ENCODE measurements at regions not wholly inside any gene's neighbourhood (a gene's known extent, or its start where the extent isn't known, plus 50 kb on each side); places are given as distances from the start of the nearest gene placed in this dataset.

GRCh38 chr5:82387001-82387818, 109.1 kb upstream of the RPS23 start (continued):
- TF ChIP-seq HNF1A (IDR thresholded peaks at IDR 0.05; ENCODE audit: low read depth), result peak; percentile 83
- TF ChIP-seq HNF1A (CRISPR knock-in tag; IDR thresholded peaks at IDR 0.05; ENCODE audit: borderline replicate concordance), result peak; percentile 93
- peak; percentile 88 for TF ChIP-seq ASH2L (IDR thresholded peaks at IDR 0.05; ENCODE audit: insufficient read length, low read depth, low read length)
- no peak for TF ChIP-seq ZFAT (CRISPR knock-in tag; conservative IDR thresholded peaks at IDR 0.05)
- peak; percentile 80; the same call in 1 of the 2 replicates for TF ChIP-seq HOMEZ (CRISPR knock-in tag; IDR thresholded peaks at IDR 0.05; ENCODE audit: low read depth)
- no peak for TF ChIP-seq TCF12 (IDR thresholded peaks at IDR 0.05)
- TF ChIP-seq TCF12 (CRISPR knock-in tag; IDR thresholded peaks at IDR 0.05), result peak; percentile 98
- TF ChIP-seq ZNF24 (IDR thresholded peaks at IDR 0.05), result 0 out of 2 replicates have a peak, but pooled peaks have one; percentile 11
- peak; percentile 82 for TF ChIP-seq TARDBP (CRISPR knock-in tag; IDR thresholded peaks at IDR 0.05)
- peak; percentile 40; the same call in 1 of the 2 replicates for TF ChIP-seq ZNF878 (CRISPR knock-in tag; IDR thresholded peaks at IDR 0.05)
- TF ChIP-seq ISL2 (CRISPR knock-in tag; IDR thresholded peaks at IDR 0.05), result peak; percentile 100
- TF ChIP-seq ZMAT3 (CRISPR knock-in tag; conservative IDR thresholded peaks at IDR 0.05), result 0 out of 2 replicates have a peak, but pooled peaks have one; percentile 36
- TF ChIP-seq SSRP1 (CRISPR knock-in tag; IDR thresholded peaks at IDR 0.05), result peak; percentile 82; the same call in 1 of the 2 replicates
- TF ChIP-seq PAXIP1 (CRISPR knock-in tag; conservative IDR thresholded peaks at IDR 0.05), result peak; percentile 91
- TF ChIP-seq ZSCAN9 (CRISPR knock-in tag; IDR thresholded peaks at IDR 0.05; ENCODE audit: borderline replicate concordance), result peak; percentile 71
- no peak for TF ChIP-seq SYNCRIP (IDR thresholded peaks at IDR 0.05; ENCODE audit: insufficient read depth, low read depth, low read length)
- TF ChIP-seq PITX1 (CRISPR knock-in tag; IDR thresholded peaks at IDR 0.05), result peak; percentile 99
- 0 out of 2 replicates have a peak, but pooled peaks have one; percentile 24 for TF ChIP-seq ZBTB21 (CRISPR knock-in tag; IDR thresholded peaks at IDR 0.05)
- TF ChIP-seq SALL1 (CRISPR knock-in tag; IDR thresholded peaks at IDR 0.05), result peak; percentile 87
- peak; percentile 91 for TF ChIP-seq FOXO1 (CRISPR knock-in tag; IDR thresholded peaks at IDR 0.05)
- peak; percentile 57; the same call in 1 of the 2 replicates for TF ChIP-seq TOE1 (CRISPR knock-in tag; IDR thresholded peaks at IDR 0.05)
- peak; percentile 65; the same call in 1 of the 2 replicates for TF ChIP-seq MED13 (CRISPR knock-in tag; IDR thresholded peaks at IDR 0.05)

All from HepG2 (cell line).